GM23338 (cell line): ENCODE measurements at regions not wholly inside any gene's neighbourhood (a gene's known extent, or its start where the extent isn't known, plus 50 kb on each side); places are given as distances from the start of the nearest gene placed in this dataset.
"Not testable (repeated sequence)": the region's sequence is repeated elsewhere in the genome, so short reads cannot be mapped to it uniquely, and the experiment has no call there.

Experiments used
- CREB1 ChIP-seq: fragments of 250-450 bp; sonication (Bioruptor Pico); IDR thresholded peaks from 2 replicates; pipeline ENCODE4 v1.5.0; 2020; ENCODE audit warnings: low read depth, mild to moderate bottlenecking, moderate library complexity
- EZH2 ChIP-seq: fragments of 200-600 bp; sonication (generic); IDR thresholded peaks from one replicate; pipeline ENCODE4 v1.8.0; 2017; ENCODE audit warnings: antibody characterized with exemption, mild to moderate bottlenecking, low read depth; ENCODE audit not compliant: unreplicated experiment
- EZH2phosphoT487 ChIP-seq: fragments of 200-600 bp; sonication (generic); IDR thresholded peaks from one replicate; pipeline ENCODE4 v1.8.1; 2018; ENCODE audit warnings: antibody characterized with exemption; ENCODE audit not compliant: unreplicated experiment
- JUNB ChIP-seq: IDR thresholded peaks from one replicate; pipeline ENCODE4 v1.6.1; 2016; ENCODE audit warnings: antibody characterized with exemption; ENCODE audit not compliant: unreplicated experiment
- NANOG ChIP-seq: IDR thresholded peaks from 2 replicates; pipeline ENCODE4 v1.6.1; 2016; ENCODE audit warnings: antibody characterized with exemption, borderline replicate concordance
- POLR2AphosphoS5 ChIP-seq: IDR thresholded peaks from 2 replicates; pipeline ENCODE4 v1.6.1; 2016; ENCODE audit warnings: antibody characterized with exemption, low read depth
- STAT1 ChIP-seq: IDR thresholded peaks from one replicate; pipeline ENCODE4 v1.6.1; 2016; ENCODE audit warnings: antibody characterized with exemption; ENCODE audit not compliant: unreplicated experiment
- ZNF114 ChIP-seq: fragments of 250-450 bp; sonication (Bioruptor Pico); IDR thresholded peaks from 2 replicates; pipeline ENCODE4 v1.5.0; 2020; ENCODE audit warnings: mild to moderate bottlenecking, moderate library complexity
- ZNF331 ChIP-seq: fragments of 250-450 bp; sonication (Bioruptor Pico); IDR thresholded peaks from 2 replicates; pipeline ENCODE4 v1.5.0; 2020; ENCODE audit warnings: low read depth, mild to moderate bottlenecking, moderate library complexity
- TF ChIP-seq, protein P1 (sequence below), 2 experiments: fragments of 200-600 bp in 1 of 2; sonication (generic) in 1 of 2; conservative IDR thresholded peaks; 2 replicates each; pipeline versions ENCODE4 v1.5.1 to v1.6.1; 2016 to 2017; ENCODE audit warnings: antibody characterized with exemption in 2 of 2, low read depth in 2 of 2, mild to moderate bottlenecking in 2 of 2, moderate library complexity in 1 of 2
- TF ChIP-seq, protein P2 (sequence below): IDR thresholded peaks from one replicate; pipeline ENCODE4 v1.6.1; 2018; ENCODE audit warnings: antibody characterized with exemption; ENCODE audit not compliant: unreplicated experiment
- TF ChIP-seq, protein P3 (sequence below): IDR thresholded peaks from 2 replicates; pipeline ENCODE4 v1.6.1; 2016; ENCODE audit warnings: antibody characterized with exemption

DNA sequence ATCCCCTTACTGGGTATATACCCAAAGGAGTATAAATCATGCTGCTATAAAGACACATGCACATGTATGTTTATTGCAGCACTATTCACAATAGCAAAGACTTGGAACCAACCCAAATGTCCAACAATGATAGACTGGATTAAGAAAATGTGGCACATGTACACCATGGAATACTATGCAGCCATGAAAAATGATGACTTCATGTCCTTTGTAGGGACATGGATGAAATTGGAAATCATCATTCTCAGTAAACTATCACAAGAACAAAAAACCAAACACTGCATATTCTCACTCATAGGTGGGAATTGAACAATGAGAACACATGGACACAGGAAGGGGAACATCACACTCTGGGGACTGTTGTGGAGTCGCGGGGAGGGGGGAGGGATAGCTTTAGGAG, 161.7 kb upstream of the PHACTR1 start:
- TF ChIP-seq STAT1; POLR2AphosphoS5; EZH2; CREB1 (CRISPR knock-in tag); EZH2phosphoT487; NANOG; JUNB; ZNF331; ZNF114 (CRISPR knock-in tag): not testable (repeated sequence)
- TF ChIP-seq, protein P1, sequence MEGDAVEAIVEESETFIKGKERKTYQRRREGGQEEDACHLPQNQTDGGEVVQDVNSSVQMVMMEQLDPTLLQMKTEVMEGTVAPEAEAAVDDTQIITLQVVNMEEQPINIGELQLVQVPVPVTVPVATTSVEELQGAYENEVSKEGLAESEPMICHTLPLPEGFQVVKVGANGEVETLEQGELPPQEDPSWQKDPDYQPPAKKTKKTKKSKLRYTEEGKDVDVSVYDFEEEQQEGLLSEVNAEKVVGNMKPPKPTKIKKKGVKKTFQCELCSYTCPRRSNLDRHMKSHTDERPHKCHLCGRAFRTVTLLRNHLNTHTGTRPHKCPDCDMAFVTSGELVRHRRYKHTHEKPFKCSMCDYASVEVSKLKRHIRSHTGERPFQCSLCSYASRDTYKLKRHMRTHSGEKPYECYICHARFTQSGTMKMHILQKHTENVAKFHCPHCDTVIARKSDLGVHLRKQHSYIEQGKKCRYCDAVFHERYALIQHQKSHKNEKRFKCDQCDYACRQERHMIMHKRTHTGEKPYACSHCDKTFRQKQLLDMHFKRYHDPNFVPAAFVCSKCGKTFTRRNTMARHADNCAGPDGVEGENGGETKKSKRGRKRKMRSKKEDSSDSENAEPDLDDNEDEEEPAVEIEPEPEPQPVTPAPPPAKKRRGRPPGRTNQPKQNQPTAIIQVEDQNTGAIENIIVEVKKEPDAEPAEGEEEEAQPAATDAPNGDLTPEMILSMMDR (conservative IDR thresholded peaks at IDR 0.05; ENCODE audit: low read depth in 2 of 2), result not testable (repeated sequence)
- TF ChIP-seq, protein P2, sequence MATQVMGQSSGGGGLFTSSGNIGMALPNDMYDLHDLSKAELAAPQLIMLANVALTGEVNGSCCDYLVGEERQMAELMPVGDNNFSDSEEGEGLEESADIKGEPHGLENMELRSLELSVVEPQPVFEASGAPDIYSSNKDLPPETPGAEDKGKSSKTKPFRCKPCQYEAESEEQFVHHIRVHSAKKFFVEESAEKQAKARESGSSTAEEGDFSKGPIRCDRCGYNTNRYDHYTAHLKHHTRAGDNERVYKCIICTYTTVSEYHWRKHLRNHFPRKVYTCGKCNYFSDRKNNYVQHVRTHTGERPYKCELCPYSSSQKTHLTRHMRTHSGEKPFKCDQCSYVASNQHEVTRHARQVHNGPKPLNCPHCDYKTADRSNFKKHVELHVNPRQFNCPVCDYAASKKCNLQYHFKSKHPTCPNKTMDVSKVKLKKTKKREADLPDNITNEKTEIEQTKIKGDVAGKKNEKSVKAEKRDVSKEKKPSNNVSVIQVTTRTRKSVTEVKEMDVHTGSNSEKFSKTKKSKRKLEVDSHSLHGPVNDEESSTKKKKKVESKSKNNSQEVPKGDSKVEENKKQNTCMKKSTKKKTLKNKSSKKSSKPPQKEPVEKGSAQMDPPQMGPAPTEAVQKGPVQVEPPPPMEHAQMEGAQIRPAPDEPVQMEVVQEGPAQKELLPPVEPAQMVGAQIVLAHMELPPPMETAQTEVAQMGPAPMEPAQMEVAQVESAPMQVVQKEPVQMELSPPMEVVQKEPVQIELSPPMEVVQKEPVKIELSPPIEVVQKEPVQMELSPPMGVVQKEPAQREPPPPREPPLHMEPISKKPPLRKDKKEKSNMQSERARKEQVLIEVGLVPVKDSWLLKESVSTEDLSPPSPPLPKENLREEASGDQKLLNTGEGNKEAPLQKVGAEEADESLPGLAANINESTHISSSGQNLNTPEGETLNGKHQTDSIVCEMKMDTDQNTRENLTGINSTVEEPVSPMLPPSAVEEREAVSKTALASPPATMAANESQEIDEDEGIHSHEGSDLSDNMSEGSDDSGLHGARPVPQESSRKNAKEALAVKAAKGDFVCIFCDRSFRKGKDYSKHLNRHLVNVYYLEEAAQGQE, result not testable (repeated sequence)
- TF ChIP-seq, protein P3, sequence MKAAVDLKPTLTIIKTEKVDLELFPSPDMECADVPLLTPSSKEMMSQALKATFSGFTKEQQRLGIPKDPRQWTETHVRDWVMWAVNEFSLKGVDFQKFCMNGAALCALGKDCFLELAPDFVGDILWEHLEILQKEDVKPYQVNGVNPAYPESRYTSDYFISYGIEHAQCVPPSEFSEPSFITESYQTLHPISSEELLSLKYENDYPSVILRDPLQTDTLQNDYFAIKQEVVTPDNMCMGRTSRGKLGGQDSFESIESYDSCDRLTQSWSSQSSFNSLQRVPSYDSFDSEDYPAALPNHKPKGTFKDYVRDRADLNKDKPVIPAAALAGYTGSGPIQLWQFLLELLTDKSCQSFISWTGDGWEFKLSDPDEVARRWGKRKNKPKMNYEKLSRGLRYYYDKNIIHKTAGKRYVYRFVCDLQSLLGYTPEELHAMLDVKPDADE, result not testable (repeated sequence)
